Neutrophil (primary cell): ENCODE measurements at regions not wholly inside any gene's neighbourhood (a gene's known extent, or its start where the extent isn't known, plus 50 kb on each side); places are given as distances from the start of the nearest gene placed in this dataset.

ENCODE experiments used
- H3K27ac ChIP-seq: fragments of 200-600 bp; sonication (generic); 2 replicates; pipeline ENCODE4 v1.5.1; 2016; ENCODE audit warnings: mild to moderate bottlenecking, moderate library complexity
- H3K27me3 ChIP-seq: fragments of 200-600 bp; sonication (generic); 2 replicates; pipeline ENCODE4 v1.6.0; 2016; ENCODE audit warnings: mild to moderate bottlenecking
- H3K36me3 ChIP-seq: fragments of 200-600 bp; sonication (generic); 2 replicates; pipeline ENCODE4 v1.5.1; 2017
- H3K4me1 ChIP-seq, 2 experiments: fragments of 200-600 bp in 1 of 2; sonication (generic) in 1 of 2; 1 replicate in 1 of 2; 2 replicates in 1 of 2; pipeline versions ENCODE4 v1.5.1 to v1.6.1; 2013 to 2016; ENCODE audit warnings: low read depth in 1 of 2, low read length in 1 of 2, mild to moderate bottlenecking in 1 of 2, moderate library complexity in 1 of 2; ENCODE audit not compliant: control insufficient read depth in 1 of 2, insufficient read depth in 1 of 2
- H3K4me3 ChIP-seq, 2 experiments: fragments of 200-600 bp in 1 of 2; sonication (generic) in 1 of 2; 1 replicate in 1 of 2; 2 replicates in 1 of 2; pipeline ENCODE4 v1.5.1; 2013 to 2016; ENCODE audit warnings: low read depth in 1 of 2, low read length in 1 of 2, mild to moderate bottlenecking in 1 of 2, moderate library complexity in 1 of 2
- H3K9me3 ChIP-seq: fragments of 200-600 bp; sonication (generic); 2 replicates; pipeline ENCODE4 v1.5.1; 2016
- CTCF ChIP-seq: fragments of 200-600 bp; sonication (generic); IDR thresholded peaks from 2 replicates; pipeline ENCODE4 v1.5.1; 2016; ENCODE audit warnings: antibody characterized with exemption

- H3K4me1 ChIP-seq, result peaks cover 63 to 69% of the 10 kb centered on the region in 2 experiments
- no peak overlapping the region for H3K4me3 ChIP-seq
- no peak overlapping the region for H3K27ac ChIP-seq
- no peak for TF ChIP-seq CTCF
- no peaks in the 10 kb centered on the region for H3K36me3 ChIP-seq
- no peaks in the 10 kb centered on the region for H3K27me3 ChIP-seq
- H3K9me3 ChIP-seq, result no peaks in the 10 kb centered on the region
Observed at GRCh38 chr15:39429898-39430357, 151.0 kb upstream of the THBS1 start.

- no peak overlapping the region for H3K4me3 ChIP-seq
- H3K27me3 ChIP-seq, result no peaks in the 10 kb centered on the region
- H3K9me3 ChIP-seq, result no peaks in the 10 kb centered on the region
- H3K27ac ChIP-seq, result peak overlapping the region; percentile 27
- peaks cover 63 to 69% of the 10 kb centered on the region in 2 experiments for H3K4me1 ChIP-seq
- no peaks in the 10 kb centered on the region for H3K36me3 ChIP-seq
- no peak for TF ChIP-seq CTCF
Observed at GRCh38 chr15:39430389-39430788, 150.5 kb upstream of the THBS1 start.

- no peak for TF ChIP-seq CTCF
- Histone ChIP-seq H3K9me3 (no peaks in the 10 kb centered on the region), H3K36me3 (no peaks in the 10 kb centered on the region), H3K27me3 (no peaks in the 10 kb centered on the region), H3K27ac (no peak overlapping the region), H3K4me3 (no peak overlapping the region), H3K4me1 (peaks cover 63 to 68% of the 10 kb centered on the region in 2 experiments)
Observed at GRCh38 chr15:39431376-39431775, 149.5 kb upstream of the THBS1 start.

GRCh38 chr15:39432026-39432425, 148.9 kb upstream of the THBS1 start:
- Histone ChIP-seq H3K27ac (no peak overlapping the region), H3K9me3 (no peaks in the 10 kb centered on the region), H3K27me3 (no peaks in the 10 kb centered on the region), H3K4me3 (no peak overlapping the region), H3K4me1 (peaks cover 57 to 62% of the 10 kb centered on the region in 2 experiments), H3K36me3 (no peaks in the 10 kb centered on the region)
- TF ChIP-seq CTCF, result no peak

GRCh38 chr15:39432912-39433348, 147.9 kb upstream of the THBS1 start:
- no peak overlapping the region for H3K4me3 ChIP-seq
- H3K9me3 ChIP-seq, result no peaks in the 10 kb centered on the region
- H3K36me3 ChIP-seq, result no peaks in the 10 kb centered on the region
- no peak for TF ChIP-seq CTCF
- H3K27ac ChIP-seq, result no peak overlapping the region
- H3K4me1 ChIP-seq, result peaks cover 48 to 53% of the 10 kb centered on the region in 2 experiments
- no peaks in the 10 kb centered on the region for H3K27me3 ChIP-seq

GRCh38 chr15:39433376-39433775, 147.5 kb upstream of the THBS1 start:
- no peak overlapping the region for H3K27ac ChIP-seq
- peaks cover 43 to 48% of the 10 kb centered on the region in 2 experiments for H3K4me1 ChIP-seq
- H3K4me3 ChIP-seq, result no peak overlapping the region
- no peaks in the 10 kb centered on the region for H3K9me3 ChIP-seq
- TF ChIP-seq CTCF, result no peak
- H3K27me3 ChIP-seq, result no peaks in the 10 kb centered on the region
- no peaks in the 10 kb centered on the region for H3K36me3 ChIP-seq
